GM23248 (cell line): ENCODE measurements at regions not wholly inside any gene's neighbourhood (a gene's known extent, or its start where the extent isn't known, plus 50 kb on each side); places are given as distances from the start of the nearest gene placed in this dataset.

Experiments used
- DNase-seq: peaks from one replicate; pipeline ENCODE4 v3.0.0-alpha.2; 2015
- H2AFZ ChIP-seq: fragments of 200-600 bp; sonication (generic); 2 replicates; pipeline ENCODE4 v1.6.1; 2016; ENCODE audit warnings: antibody characterized with exemption
- H3F3A ChIP-seq: fragments of 200-600 bp; sonication (generic); 2 replicates; pipeline ENCODE4 v1.6.1; 2016; ENCODE audit warnings: mild to moderate bottlenecking, antibody characterized with exemption, mixed run types; ENCODE audit not compliant: insufficient read depth
- H3K27ac ChIP-seq: fragments of 200-600 bp; sonication (generic); 2 replicates; pipeline ENCODE4 v1.5.1; 2016; ENCODE audit warnings: mild to moderate bottlenecking
- H3K27me3 ChIP-seq: fragments of 200-600 bp; sonication (generic); replicated peaks from 2 replicates; pipeline ENCODE4 v1.6.1; 2016; ENCODE audit warnings: mild to moderate bottlenecking; ENCODE audit not compliant: insufficient read depth
- H3K36me3 ChIP-seq: fragments of 200-600 bp; sonication (generic); 2 replicates; pipeline ENCODE4 v1.6.1; 2016; ENCODE audit warnings: low read depth, mild to moderate bottlenecking
- H3K4me1 ChIP-seq: fragments of 200-600 bp; sonication (generic); 2 replicates; pipeline ENCODE4 v1.6.1; 2016; ENCODE audit warnings: mild to moderate bottlenecking; ENCODE audit not compliant: insufficient read depth
- H3K4me2 ChIP-seq: fragments of 200-600 bp; sonication (generic); one replicate; pipeline ENCODE4 v1.6.1; 2016; ENCODE audit warnings: mild to moderate bottlenecking; ENCODE audit not compliant: unreplicated experiment
- H3K4me3 ChIP-seq: fragments of 200-600 bp; sonication (generic); 2 replicates; pipeline ENCODE4 v1.5.1; 2016; ENCODE audit warnings: mild to moderate bottlenecking
- H3K79me2 ChIP-seq: fragments of 200-600 bp; sonication (generic); 2 replicates; pipeline ENCODE4 v1.6.1; 2016; ENCODE audit warnings: mild to moderate bottlenecking; ENCODE audit not compliant: insufficient read depth
- H3K9ac ChIP-seq: fragments of 200-600 bp; sonication (generic); 2 replicates; pipeline ENCODE4 v1.6.1; 2016; ENCODE audit warnings: mild to moderate bottlenecking
- H3K9me2 ChIP-seq: fragments of 200-600 bp; sonication (generic); 2 replicates; pipeline ENCODE4 v1.6.1; 2016; ENCODE audit warnings: mixed run types, mild to moderate bottlenecking, moderate library complexity; ENCODE audit not compliant: insufficient read depth
- H3K9me3 ChIP-seq: fragments of 200-600 bp; sonication (generic); one replicate; pipeline ENCODE4 v1.6.1; 2017; ENCODE audit warnings: low read depth
- H4K20me1 ChIP-seq: fragments of 200-600 bp; sonication (generic); 2 replicates; pipeline ENCODE4 v1.6.0; 2016; ENCODE audit not compliant: insufficient read depth
- EZH2 ChIP-seq: fragments of 200-600 bp; sonication (generic); IDR thresholded peaks from 2 replicates; pipeline ENCODE4 v1.6.1; 2018; ENCODE audit warnings: antibody characterized with exemption, mild to moderate bottlenecking; ENCODE audit not compliant: insufficient read depth, poor library complexity, severe bottlenecking
- EZH2phosphoT487 ChIP-seq: fragments of 200-600 bp; sonication (generic); IDR thresholded peaks from 2 replicates; pipeline ENCODE4 v1.6.1; 2018; ENCODE audit warnings: antibody characterized with exemption, moderate library complexity, mild to moderate bottlenecking, low read depth; ENCODE audit not compliant: insufficient read depth
- WGBS, 2 experiments: methylation state at CpG; one replicate each; pipeline ENCODE4 v1.1.6; 2015 to 2017; ENCODE audit warnings: low lambda C conversion rate in 2 of 2, low coverage in 1 of 2; ENCODE audit errors: missing lambda C conversion rate in 2 of 2; 5-methylcytosine and 5-hydroxymethylcytosine counted together
- in situ Hi-C: fragments of 300-500 bp; cut with MboI; formaldehyde crosslinking; loops from 2 replicates; pipeline ENCODE4 v1.15.0; 2020

GRCh38 chr1:83625646-83626045 is 373.3 kb downstream of the TTLL7 start:
- no peaks in the 10 kb centered on the region for H3F3A ChIP-seq
- no peaks in the 10 kb centered on the region for H3K4me1 ChIP-seq
- TF ChIP-seq EZH2phosphoT487 (no peak), EZH2 (no peak)
- no peaks in the 10 kb centered on the region for H4K20me1 ChIP-seq
- H3K79me2 ChIP-seq, result no peaks in the 10 kb centered on the region
- H3K9me3 ChIP-seq, result no peaks in the 10 kb centered on the region
- no peak overlapping the region for H3K4me3 ChIP-seq
- no peak overlapping the region for H3K4me2 ChIP-seq
- no peaks in the 10 kb centered on the region for H3K36me3 ChIP-seq
- no peak for DNase-seq
- H2AFZ ChIP-seq, result no peak overlapping the region
- no peak overlapping the region for H3K27ac ChIP-seq
- H3K27me3 ChIP-seq, result no peaks in the 10 kb centered on the region
- H3K9me2 ChIP-seq, result no peaks in the 10 kb centered on the region
- no peak overlapping the region for H3K9ac ChIP-seq
- 2 to 7% methylated on average over 3 of the region's 3 CpGs for WGBS, 2 experiments
- in situ Hi-C loops, result no loop called here

GRCh38 chr1:83620016-83620415 is 378.9 kb downstream of the TTLL7 start:
- Histone ChIP-seq H3K36me3 (no peaks in the 10 kb centered on the region), H3K79me2 (no peaks in the 10 kb centered on the region), H3K4me3 (no peak overlapping the region), H3K27me3 (no peaks in the 10 kb centered on the region), H4K20me1 (no peaks in the 10 kb centered on the region), H3K9ac (no peak overlapping the region), H3F3A (no peaks in the 10 kb centered on the region), H3K4me1 (no peaks in the 10 kb centered on the region), H3K9me2 (no peaks in the 10 kb centered on the region), H3K27ac (no peak overlapping the region), H2AFZ (no peak overlapping the region), H3K9me3 (no peaks in the 10 kb centered on the region), H3K4me2 (no peak overlapping the region)
- in situ Hi-C loops, result no loop called here
- whole genome bisulfite sequencing, 2 experiments, result 71 to 72% methylated on average over 4 of the region's 4 CpGs
- DNase-seq, result no peak
- TF ChIP-seq EZH2 (no peak), EZH2phosphoT487 (no peak)

GRCh38 chr1:83619170-83619896 is 379.6 kb downstream of the TTLL7 start:
- H3K9me3 ChIP-seq, result no peaks in the 10 kb centered on the region
- no peaks in the 10 kb centered on the region for H3K27me3 ChIP-seq
- no peak overlapping the region for H3K4me2 ChIP-seq
- H3K36me3 ChIP-seq, result no peaks in the 10 kb centered on the region
- WGBS, 2 experiments, result 42 to 46% methylated on average over 2 of the region's 2 CpGs
- DNase-seq, result no peak
- H4K20me1 ChIP-seq, result no peaks in the 10 kb centered on the region
- H3F3A ChIP-seq, result no peaks in the 10 kb centered on the region
- TF ChIP-seq EZH2phosphoT487 (no peak), EZH2 (no peak)
- no peaks in the 10 kb centered on the region for H3K9me2 ChIP-seq
- no peak overlapping the region for H3K4me3 ChIP-seq
- no peak overlapping the region for H3K27ac ChIP-seq
- H3K4me1 ChIP-seq, result no peaks in the 10 kb centered on the region
- no peak overlapping the region for H3K9ac ChIP-seq
- no peaks in the 10 kb centered on the region for H3K79me2 ChIP-seq
- no peak overlapping the region for H2AFZ ChIP-seq
- in situ Hi-C loops, result no loop called here

- in situ Hi-C loops, result no loop called here
- H3K4me3 ChIP-seq, result no peak overlapping the region
- H3K27me3 ChIP-seq, result no peaks in the 10 kb centered on the region
- no peak overlapping the region for H3K9ac ChIP-seq
- 84 to 89% methylated on average over 7 of the region's 7 CpGs for WGBS, 2 experiments
- H3K27ac ChIP-seq, result no peak overlapping the region
- H4K20me1 ChIP-seq, result no peaks in the 10 kb centered on the region
- no peak for DNase-seq
- H3K36me3 ChIP-seq, result no peaks in the 10 kb centered on the region
- H3F3A ChIP-seq, result no peaks in the 10 kb centered on the region
- H3K9me3 ChIP-seq, result no peaks in the 10 kb centered on the region
- TF ChIP-seq EZH2phosphoT487 (no peak), EZH2 (no peak)
- H3K4me1 ChIP-seq, result no peaks in the 10 kb centered on the region
- H3K9me2 ChIP-seq, result no peaks in the 10 kb centered on the region
- no peak overlapping the region for H2AFZ ChIP-seq
- H3K4me2 ChIP-seq, result no peak overlapping the region
- H3K79me2 ChIP-seq, result no peaks in the 10 kb centered on the region
These were observed 381.0 kb downstream of the TTLL7 start for GRCh38 chr1:83617883-83618282.

- Histone ChIP-seq H3F3A (no peaks in the 10 kb centered on the region), H3K4me1 (no peaks in the 10 kb centered on the region), H3K9me2 (no peaks in the 10 kb centered on the region), H3K9me3 (no peaks in the 10 kb centered on the region), H3K4me3 (no peak overlapping the region), H4K20me1 (no peaks in the 10 kb centered on the region), H3K27me3 (no peaks in the 10 kb centered on the region), H3K79me2 (no peaks in the 10 kb centered on the region), H3K9ac (no peak overlapping the region), H2AFZ (no peak overlapping the region), H3K36me3 (no peaks in the 10 kb centered on the region), H3K4me2 (no peak overlapping the region), H3K27ac (no peak overlapping the region)
- TF ChIP-seq EZH2, result no peak
- no peak for TF ChIP-seq EZH2phosphoT487
- in situ Hi-C loops, result no loop called here
- no peak for DNase-seq
- 80 to 83% methylated on average over 2 of the region's 2 CpGs for WGBS, 2 experiments
These were observed 383.6 kb downstream of the TTLL7 start for GRCh38 chr1:83615370-83615769.
